Natural killer cell (primary cell): ENCODE measurements at regions not wholly inside any gene's neighbourhood (a gene's known extent, or its start where the extent isn't known, plus 50 kb on each side); places are given as distances from the start of the nearest gene placed in this dataset.
"Not testable (repeated sequence)": the region's sequence is repeated elsewhere in the genome, so short reads cannot be mapped to it uniquely, and the experiment has no call there.

Source experiments
- ATAC-seq, 3 donors: fragments of 150-1000 bp in 2 of 3; fragments of 200-7000 bp in 1 of 3; cut with Tn5 transposase; 1 replicate in 1 of 3; 2 replicates in 2 of 3; pipeline ENCODE4 v1.10.0; 2021; ENCODE audit warnings: mild to moderate bottlenecking in 2 of 3, moderate library complexity in 2 of 3
- DNase-seq, 2 donors: peaks; one replicate each; pipeline versions ENCODE4 v3.0.0 to v3.0.0-alpha.2; 2013 to 2021; ENCODE audit warnings: mixed read lengths in 1 of 2
- H3K27ac ChIP-seq: one replicate; pipeline ENCODE4 v1.5.1; 2013; ENCODE audit warnings: mild to moderate bottlenecking, low read length
- H3K27me3 ChIP-seq: one replicate; pipeline ENCODE4 v1.6.1; 2013; ENCODE audit warnings: low read length; ENCODE audit not compliant: control insufficient read depth, insufficient read depth
- H3K36me3 ChIP-seq: one replicate; pipeline ENCODE4 v1.6.1; 2013; ENCODE audit warnings: low read length; ENCODE audit not compliant: control insufficient read depth, insufficient read depth
- H3K4me1 ChIP-seq: one replicate; pipeline ENCODE4 v1.6.1; 2013; ENCODE audit warnings: low read length; ENCODE audit not compliant: control insufficient read depth, insufficient read depth
- H3K4me3 ChIP-seq: one replicate; pipeline ENCODE4 v1.5.1; 2013; ENCODE audit warnings: low read length
- H3K9me3 ChIP-seq: one replicate; pipeline ENCODE4 v1.6.1; 2013; ENCODE audit warnings: low read length; ENCODE audit not compliant: control insufficient read depth, insufficient read depth
- H3K27ac Mint-ChIP-seq, 2 donors: one replicate each; pipeline ENCODE4 v1.8.0; 2022; ENCODE audit warnings: mild to moderate bottlenecking in 2 of 2, mixed read lengths in 2 of 2, moderate library complexity in 1 of 2
- H3K27me3 Mint-ChIP-seq, 2 donors: one replicate each; pipeline ENCODE4 v1.8.0; 2022; ENCODE audit warnings: low read depth in 2 of 2, mixed read lengths in 2 of 2
- H3K36me3 Mint-ChIP-seq: one replicate; pipeline ENCODE4 v1.8.0; 2022; ENCODE audit warnings: mixed read lengths
- H3K4me1 Mint-ChIP-seq, 2 donors: one replicate each; pipeline ENCODE4 v1.8.0; 2022; ENCODE audit warnings: mixed read lengths in 2 of 2
- H3K4me3 Mint-ChIP-seq: one replicate; pipeline ENCODE4 v1.8.0; 2022; ENCODE audit warnings: mild to moderate bottlenecking, moderate library complexity, mixed read lengths
- H3K9me3 Mint-ChIP-seq, 2 donors: one replicate each; pipeline ENCODE4 v1.8.0; 2022; ENCODE audit warnings: mixed read lengths in 2 of 2
- CTCF ChIP-seq: fragments of 200-600 bp; IDR thresholded peaks from one replicate; pipeline ENCODE4 v1.8.0; 2022; ENCODE audit warnings: antibody characterized with exemption
- WGBS: methylation state at CpG from one replicate; pipeline ENCODE4 v1.1.7; 2013; ENCODE audit warnings: missing lambda C conversion rate; ENCODE audit not compliant: insufficient coverage; 5-methylcytosine and 5-hydroxymethylcytosine counted together
- intact Hi-C: fragments of 100-400 bp; cut with micrococcal nuclease; formaldehyde crosslinking; loops from one replicate; pipeline ENCODE4 v1.14.2; 2022

GRCh38 chr3:26015752-26016151 is 225.9 kb downstream of the OXSM start:
- Mint-ChIP-seq H3K27ac (no peak overlapping the region), H3K9me3 (peaks cover 0 to 2% of the 10 kb centered on the region in 2 donors), H3K27me3 (peaks cover 0 to 6% of the 10 kb centered on the region in 2 donors), H3K36me3 (no peaks in the 10 kb centered on the region), H3K4me3 (no peak overlapping the region), H3K4me1 (no peaks in the 10 kb centered on the region)
- 91% methylated on average over 5 of the region's 5 CpGs for WGBS
- intact Hi-C loops, result no loop called here
- no peak for TF ChIP-seq CTCF
- Histone ChIP-seq H3K4me1 (no peaks in the 10 kb centered on the region), H3K9me3 (no peaks in the 10 kb centered on the region), H3K4me3 (no peak overlapping the region), H3K27ac (no peak overlapping the region), H3K27me3 (no peaks in the 10 kb centered on the region), H3K36me3 (no peaks in the 10 kb centered on the region)
- DNase-seq, result no peak
- no peak for ATAC-seq

- Mint-ChIP-seq H3K27me3 (no peaks in the 10 kb centered on the region), H3K9me3 (peaks cover 3 to 4% of the 10 kb centered on the region in 2 donors), H3K36me3 (no peaks in the 10 kb centered on the region), H3K4me3 (no peak overlapping the region), H3K27ac (no peak overlapping the region), H3K4me1 (no peaks in the 10 kb centered on the region)
- 79% methylated on average over 1 of the region's 1 CpG for WGBS
- Histone ChIP-seq H3K4me1 (no peaks in the 10 kb centered on the region), H3K36me3 (no peaks in the 10 kb centered on the region), H3K4me3 (no peak overlapping the region), H3K9me3 (no peaks in the 10 kb centered on the region), H3K27me3 (no peaks in the 10 kb centered on the region), H3K27ac (no peak overlapping the region)
- intact Hi-C loops, result no loop called here
- no peak for DNase-seq
- no peak for TF ChIP-seq CTCF
- no peak for ATAC-seq
Measured at GRCh38 chr3:26018889-26019288, 229.0 kb downstream of the OXSM start.

- H3K27me3 Mint-ChIP-seq, H3K9me3 ChIP-seq, intact Hi-C loops, H3K4me3 Mint-ChIP-seq, H3K4me1 Mint-ChIP-seq, H3K27me3 ChIP-seq, H3K4me3 ChIP-seq, H3K4me1 ChIP-seq, H3K36me3 Mint-ChIP-seq, DNase-seq, H3K27ac Mint-ChIP-seq, H3K27ac ChIP-seq, ATAC-seq, H3K36me3 ChIP-seq: not testable (repeated sequence)
- 89% methylated on average over 3 of the region's 3 CpGs for WGBS
- H3K9me3 Mint-ChIP-seq, result peaks cover 10 to 16% of the 10 kb centered on the region in 2 donors
Measured at GRCh38 chr3:26024206-26024605, 234.3 kb downstream of the OXSM start.

GRCh38 chr3:26029321-26029720 is 239.4 kb downstream of the OXSM start:
- H3K27ac Mint-ChIP-seq, result no peak overlapping the region
- Histone ChIP-seq H3K36me3 (no peaks in the 10 kb centered on the region), H3K4me3 (no peak overlapping the region), H3K4me1 (no peaks in the 10 kb centered on the region), H3K27ac (no peak overlapping the region), H3K27me3 (no peaks in the 10 kb centered on the region), H3K9me3 (peaks cover 3% of the 10 kb centered on the region)
- WGBS, result 92% methylated on average over 2 of the region's 2 CpGs
- no peak for ATAC-seq
- no peak for DNase-seq
- H3K9me3 Mint-ChIP-seq, result peaks cover 12 to 15% of the 10 kb centered on the region in 2 donors
- H3K36me3 Mint-ChIP-seq, result no peaks in the 10 kb centered on the region
- H3K4me1 Mint-ChIP-seq, result no peaks in the 10 kb centered on the region
- no peaks in the 10 kb centered on the region for H3K27me3 Mint-ChIP-seq
- TF ChIP-seq CTCF, result no peak
- H3K4me3 Mint-ChIP-seq, result no peak overlapping the region
- intact Hi-C loops, result no loop called here

- H3K9me3 ChIP-seq, H3K4me1 ChIP-seq, DNase-seq, H3K4me3 ChIP-seq, ATAC-seq, H3K4me3 Mint-ChIP-seq, H3K27me3 ChIP-seq, H3K4me1 Mint-ChIP-seq, H3K27ac Mint-ChIP-seq, H3K27ac ChIP-seq, H3K36me3 ChIP-seq, intact Hi-C loops, H3K36me3 Mint-ChIP-seq, H3K27me3 Mint-ChIP-seq: not testable (repeated sequence)
- peaks cover 9 to 16% of the 10 kb centered on the region in 2 donors for H3K9me3 Mint-ChIP-seq
- WGBS, result 85% methylated on average over 12 of the region's 12 CpGs
Measured at GRCh38 chr3:26042126-26042525, 252.2 kb downstream of the OXSM start.
